CD4-positive, alpha-beta T cell treated with Interleukin-15 for 1 hour (primary cell): ENCODE measurements at regions not wholly inside any gene's neighbourhood (a gene's known extent, or its start where the extent isn't known, plus 50 kb on each side); places are given as distances from the start of the nearest gene placed in this dataset.

Source experiments
- DNase-seq: peaks from one replicate; pipeline ENCODE4 v3.0.0-alpha.2; 2020

DNA sequence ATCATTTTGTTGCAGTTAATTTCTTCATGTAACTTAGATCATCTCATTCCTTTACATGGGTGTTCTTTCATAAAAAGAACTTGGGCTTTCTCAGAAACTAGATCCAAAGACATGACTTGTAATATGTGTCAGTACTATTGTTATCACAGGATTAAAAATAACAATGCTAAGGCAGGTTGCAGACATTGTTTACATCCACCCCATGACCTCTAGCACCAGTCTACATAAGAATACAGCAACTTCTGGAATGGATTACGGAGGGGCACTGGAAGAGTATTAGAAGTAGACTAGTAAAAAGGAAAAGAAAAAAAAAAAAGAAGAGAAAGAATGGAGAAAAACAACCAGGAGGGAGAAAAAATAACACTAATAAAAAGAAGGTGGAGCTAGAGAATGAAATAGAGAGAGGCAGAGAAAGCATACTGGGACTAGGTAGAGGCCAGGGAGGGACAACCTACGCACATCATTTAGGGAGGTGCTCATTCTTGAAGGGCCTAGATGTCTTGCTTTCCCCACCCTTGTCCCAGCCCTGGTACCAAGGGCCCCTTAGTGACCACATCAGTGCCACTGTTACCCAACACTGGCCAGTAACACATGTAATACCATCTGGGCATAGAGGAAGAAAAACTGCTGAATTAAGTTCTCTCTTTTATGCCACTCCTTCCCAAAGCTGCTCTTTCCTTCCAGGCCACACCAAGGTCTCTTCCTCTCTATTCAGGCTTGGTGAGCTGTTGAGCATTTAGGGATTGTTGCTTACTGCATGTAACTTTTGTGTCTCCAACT lies 70.6 kb upstream of the KLF7 start:
- DNase-seq: peak; percentile 37

DNA sequence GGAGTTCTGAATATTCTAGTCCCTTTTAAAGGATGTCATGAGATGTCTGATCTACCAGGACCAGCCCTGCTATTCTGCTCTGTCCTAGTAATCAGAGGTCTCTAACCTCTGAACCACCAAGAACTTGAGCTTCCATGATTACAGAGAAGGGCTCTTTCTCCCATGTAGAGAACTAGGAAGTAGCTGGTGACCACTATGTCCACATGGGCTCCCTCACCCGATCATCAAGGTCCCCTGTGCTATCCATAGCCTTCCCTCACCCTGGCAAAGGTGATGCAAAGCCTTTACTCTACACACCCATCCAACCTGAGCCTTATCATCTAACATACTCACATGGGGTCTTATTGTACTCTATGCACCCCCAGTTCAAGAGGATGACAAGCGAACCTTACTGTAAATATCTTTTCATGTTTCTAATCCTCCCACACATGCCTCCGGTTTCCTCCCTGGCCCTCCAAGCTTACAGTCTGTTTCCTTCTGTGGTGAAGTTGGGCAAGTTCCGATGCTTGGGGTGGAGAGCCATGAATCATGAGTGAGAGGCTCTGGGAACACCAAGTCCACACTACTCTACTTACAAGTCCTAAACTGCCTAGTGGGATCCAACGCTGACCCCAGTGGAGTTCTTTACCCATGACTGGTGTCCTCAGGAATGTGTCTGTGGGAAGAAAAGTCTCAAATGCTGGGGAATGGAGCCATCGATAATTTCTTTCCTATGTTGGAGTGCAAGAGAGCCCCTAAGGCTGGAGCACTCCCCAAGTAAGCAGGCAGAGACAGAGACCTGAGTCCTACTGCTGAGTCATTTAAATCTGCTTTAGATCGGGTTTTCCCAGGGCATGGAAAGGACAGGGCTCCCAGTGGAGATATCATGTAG lies 73.3 kb upstream of the KLF7 start:
- peak; percentile 47 for DNase-seq

- no peak for DNase-seq
Measured at GRCh38 chr2:207239754-207240494, 74.2 kb upstream of the KLF7 start.

GRCh38 chr2:207240649-207241048 lies 74.9 kb upstream of the KLF7 start:
- DNase-seq: no peak

GRCh38 chr2:207241198-207241597 lies 75.5 kb upstream of the KLF7 start:
- DNase-seq: no peak

- DNase-seq: no peak
Measured at GRCh38 chr2:207243601-207244000, 77.9 kb upstream of the KLF7 start.

GRCh38 chr2:207244971-207245925 lies 79.5 kb upstream of the KLF7 start:
- no peak for DNase-seq

DNA sequence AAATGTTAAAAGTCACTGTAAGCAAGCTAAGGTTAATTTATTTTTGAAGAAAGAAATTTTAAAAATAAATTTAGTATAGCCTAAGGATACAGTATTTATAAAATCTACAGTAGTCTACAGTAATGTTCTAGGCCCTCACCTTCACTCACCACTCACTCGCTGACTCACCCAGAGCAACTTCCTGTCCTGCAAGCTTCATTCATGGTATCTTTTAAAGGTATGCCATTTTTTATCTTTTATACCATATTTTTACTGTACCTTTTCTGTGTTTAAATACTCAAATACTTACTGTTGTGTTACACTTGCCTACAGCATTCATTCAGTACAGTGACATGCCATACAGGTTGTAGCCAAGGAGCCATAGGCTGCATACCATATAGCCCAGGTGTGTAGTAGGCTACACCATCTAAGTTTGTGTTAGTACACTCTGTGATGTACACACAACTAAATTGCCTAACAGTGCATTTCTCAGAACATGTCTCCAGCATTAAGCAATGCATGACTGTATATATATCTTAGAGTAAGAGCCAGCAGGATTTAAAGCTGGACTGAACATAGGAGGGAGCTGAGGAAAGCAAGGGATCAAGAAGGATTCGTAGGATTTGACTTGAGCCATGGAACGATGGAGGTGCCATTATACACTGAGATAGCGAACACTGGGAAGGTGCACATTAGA lies 83.1 kb upstream of the KLF7 start:
- no peak for DNase-seq

DNA sequence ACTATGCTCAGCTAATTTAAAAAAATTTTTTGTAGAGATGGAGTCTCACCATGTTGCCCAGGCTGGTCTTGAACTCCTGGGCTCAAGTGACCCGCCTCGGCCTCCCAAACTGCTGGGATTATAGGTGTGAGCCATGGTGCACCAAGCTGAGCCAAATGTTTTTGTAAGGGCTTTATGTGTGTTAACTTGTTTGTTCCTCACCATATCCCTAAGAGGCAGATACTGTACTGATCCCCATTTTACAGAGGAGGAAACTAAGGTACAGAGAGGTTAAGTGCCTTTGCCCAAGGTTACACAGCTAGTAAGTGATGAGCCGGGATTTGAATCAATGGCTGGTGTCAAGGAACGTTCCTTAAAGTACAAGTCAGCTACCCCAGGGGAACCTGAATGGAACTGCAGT lies 85.3 kb upstream of the KLF7 start:
- no peak for DNase-seq

- no peak for DNase-seq
Measured at GRCh38 chr2:207251573-207252192, 85.9 kb upstream of the KLF7 start.

- no peak for DNase-seq
Measured at GRCh38 chr2:207252416-207252815, 86.7 kb upstream of the KLF7 start.

- DNase-seq: no peak
Measured at GRCh38 chr2:207252979-207253645, 87.4 kb upstream of the KLF7 start.

GRCh38 chr2:207253666-207254345 lies 88.1 kb upstream of the KLF7 start:
- DNase-seq: no peak

DNA sequence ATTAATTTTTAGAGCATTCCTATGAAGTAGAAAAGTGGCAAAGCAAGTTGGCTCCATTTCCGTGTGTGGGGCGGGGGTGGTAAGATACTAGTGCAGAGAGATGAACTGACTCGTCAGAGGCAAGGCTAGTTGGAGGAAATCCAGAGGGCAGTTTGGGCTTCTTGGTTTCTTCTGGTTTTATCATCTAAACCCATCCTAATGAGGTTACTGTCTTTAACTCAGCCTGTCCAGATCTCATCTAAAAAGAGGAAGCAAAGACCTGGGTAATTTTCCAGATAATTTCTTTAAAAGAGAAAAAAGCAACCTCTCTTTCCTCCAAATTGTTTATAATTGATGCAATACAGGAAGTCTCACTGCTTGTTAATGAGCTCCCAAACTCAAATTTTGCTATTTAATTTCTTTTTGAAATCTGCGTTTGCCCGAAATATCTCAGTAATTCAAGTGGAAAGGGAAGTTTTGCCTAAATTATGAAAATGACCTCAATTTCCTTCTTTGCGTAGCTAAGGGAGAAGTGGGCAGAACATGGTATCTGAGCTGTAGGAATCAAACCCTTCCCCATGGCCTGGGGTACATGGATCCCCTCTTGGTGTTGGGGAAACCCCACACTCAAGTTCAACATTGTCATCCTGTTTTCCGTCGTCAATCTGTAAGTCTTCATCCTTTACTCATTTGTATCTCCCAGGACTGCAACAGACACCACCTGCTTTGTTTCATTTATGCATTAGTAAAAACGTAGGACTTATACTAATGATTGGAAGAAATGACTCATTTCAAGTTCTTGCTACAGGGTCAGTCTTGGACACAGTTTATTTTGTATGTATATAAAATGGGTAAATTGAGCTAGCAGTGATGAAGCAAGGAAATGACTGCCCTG lies 89.1 kb upstream of the KLF7 start:
- no peak for DNase-seq

GRCh38 chr2:207255565-207256470 lies 90.1 kb upstream of the KLF7 start:
- DNase-seq: no peak

DNA sequence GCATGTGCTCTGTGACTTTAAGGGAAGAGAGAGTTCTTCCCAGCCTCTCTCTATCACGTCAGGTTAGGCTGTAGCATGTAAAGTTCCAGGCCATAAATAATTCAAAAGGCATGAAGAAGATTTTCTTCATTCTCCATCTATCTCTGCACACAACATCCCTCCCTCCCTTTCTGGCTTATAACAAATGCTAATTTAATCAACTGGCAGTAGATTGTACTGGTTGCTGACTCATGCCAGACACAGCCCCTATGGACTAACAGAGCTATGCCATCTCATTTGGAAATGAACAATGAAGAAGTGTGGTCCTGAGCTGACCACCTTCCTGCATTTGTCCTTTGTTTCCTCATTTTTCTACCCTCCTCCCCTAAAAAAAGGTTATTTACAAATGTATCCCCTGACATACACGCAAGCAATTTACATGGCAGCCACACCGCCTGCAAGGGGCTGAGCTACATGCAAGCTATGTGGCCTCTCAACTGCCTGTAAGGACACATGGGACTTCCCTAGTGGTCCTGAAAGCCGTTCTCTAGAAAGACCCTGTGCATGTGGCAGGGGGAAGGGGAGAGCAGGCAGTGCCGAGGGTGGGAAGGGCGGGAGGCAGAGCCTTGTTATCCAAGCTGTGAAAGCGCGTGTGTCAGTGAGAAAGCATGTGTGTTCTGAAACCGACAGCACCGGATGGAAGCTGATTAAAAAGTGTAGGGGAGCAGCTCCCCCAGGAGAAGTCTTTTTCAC lies 90.9 kb upstream of the KLF7 start:
- DNase-seq: no peak
